DND-41 (cell line): ENCODE measurements at regions not wholly inside any gene's neighbourhood (a gene's known extent, or its start where the extent isn't known, plus 50 kb on each side); places are given as distances from the start of the nearest gene placed in this dataset.

ENCODE experiments used
- CTCF ChIP-seq: IDR thresholded peaks from 2 replicates; pipeline ENCODE4 v1.5.1; 2012; ENCODE audit warnings: borderline replicate concordance, low read length, moderate library complexity, mild to moderate bottlenecking; ENCODE audit not compliant: poor library complexity, severe bottlenecking; ENCODE audit errors: extremely low read depth
- EZH2 ChIP-seq: IDR thresholded peaks from 3 replicates; pipeline ENCODE4 v1.6.1; 2012; ENCODE audit warnings: borderline replicate concordance, low read depth, mild to moderate bottlenecking, moderate library complexity, low read length, inconsistent platforms; ENCODE audit not compliant: severe bottlenecking

- TF ChIP-seq CTCF (no peak), EZH2 (no peak)
Measured at GRCh38 chr18:39942702-39943101, 2012.3 kb upstream of the PIK3C3 start.
